HepG2 (cell line): ENCODE measurements at regions not wholly inside any gene's neighbourhood (a gene's known extent, or its start where the extent isn't known, plus 50 kb on each side); places are given as distances from the start of the nearest gene placed in this dataset.

ENCODE experiments used
- FOXC1 ChIP-seq: sonication (generic); formaldehyde crosslinking; IDR thresholded peaks from 2 replicates; pipeline ENCODE4 v1.8.0; 2022; ENCODE audit warnings: mild to moderate bottlenecking, missing genetic modification reagents, borderline replicate concordance
- ZFP62 ChIP-seq: sonication (generic); formaldehyde crosslinking; IDR thresholded peaks from 2 replicates; pipeline ENCODE4 v1.4.0; 2020; ENCODE audit warnings: missing genetic modification reagents
- TF ChIP-seq, protein P1 (sequence below): sonication (generic); formaldehyde crosslinking; IDR thresholded peaks from 2 replicates; pipeline ENCODE4 v1.4.0; 2020; ENCODE audit warnings: missing genetic modification reagents

DNA sequence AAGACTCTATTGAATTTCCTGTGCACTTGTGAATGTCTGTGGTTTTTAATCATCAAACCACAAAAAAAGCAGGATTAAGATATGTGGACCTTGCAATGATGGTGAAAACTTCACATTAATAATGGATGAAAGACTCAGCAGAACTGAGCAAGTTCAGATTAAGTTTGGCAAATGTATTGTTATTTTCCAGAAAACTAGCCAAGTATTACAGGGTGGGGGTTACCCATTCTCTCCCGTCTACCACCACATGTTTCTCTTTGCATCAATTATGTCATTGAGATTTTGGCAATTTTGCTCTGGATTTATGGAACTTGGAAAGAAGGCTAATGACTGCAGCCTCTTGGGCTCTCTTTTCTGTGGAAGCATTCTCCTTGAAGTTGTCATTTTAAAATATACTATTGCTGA, 577.1 kb downstream of the ANKRD50 start:
- no peak for TF ChIP-seq FOXC1
- no peak for TF ChIP-seq ZFP62 (CRISPR knock-in tag)
- TF ChIP-seq, protein P1, sequence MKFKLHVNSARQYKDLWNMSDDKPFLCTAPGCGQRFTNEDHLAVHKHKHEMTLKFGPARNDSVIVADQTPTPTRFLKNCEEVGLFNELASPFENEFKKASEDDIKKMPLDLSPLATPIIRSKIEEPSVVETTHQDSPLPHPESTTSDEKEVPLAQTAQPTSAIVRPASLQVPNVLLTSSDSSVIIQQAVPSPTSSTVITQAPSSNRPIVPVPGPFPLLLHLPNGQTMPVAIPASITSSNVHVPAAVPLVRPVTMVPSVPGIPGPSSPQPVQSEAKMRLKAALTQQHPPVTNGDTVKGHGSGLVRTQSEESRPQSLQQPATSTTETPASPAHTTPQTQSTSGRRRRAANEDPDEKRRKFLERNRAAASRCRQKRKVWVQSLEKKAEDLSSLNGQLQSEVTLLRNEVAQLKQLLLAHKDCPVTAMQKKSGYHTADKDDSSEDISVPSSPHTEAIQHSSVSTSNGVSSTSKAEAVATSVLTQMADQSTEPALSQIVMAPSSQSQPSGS (CRISPR knock-in tag) = no peak
